Endodermal cell (in vitro differentiated cells): ENCODE measurements at regions not wholly inside any gene's neighbourhood (a gene's known extent, or its start where the extent isn't known, plus 50 kb on each side); places are given as distances from the start of the nearest gene placed in this dataset.

ENCODE experiments used
- DNase-seq: peaks from one replicate; pipeline ENCODE4 v3.0.0-alpha.2; 2017
- H3K27ac ChIP-seq: 2 replicates; pipeline ENCODE4 v1.5.1; 2013; ENCODE audit warnings: mild to moderate bottlenecking, low read depth, low read length, moderate library complexity
- H3K27me3 ChIP-seq: 2 replicates; pipeline ENCODE4 v1.6.1; 2013; ENCODE audit warnings: mild to moderate bottlenecking, low read length, moderate library complexity; ENCODE audit not compliant: insufficient read depth, control insufficient read depth, poor library complexity, severe bottlenecking
- H3K36me3 ChIP-seq: 2 replicates; pipeline ENCODE4 v1.7.0; 2013; ENCODE audit warnings: mild to moderate bottlenecking, low read length, moderate library complexity; ENCODE audit not compliant: control insufficient read depth, insufficient read depth
- H3K4me1 ChIP-seq: one replicate; pipeline ENCODE4 v1.7.0; 2013; ENCODE audit warnings: low read length; ENCODE audit not compliant: control insufficient read depth, insufficient read depth
- H3K4me3 ChIP-seq: 2 replicates; pipeline ENCODE4 v1.5.1; 2013; ENCODE audit warnings: mild to moderate bottlenecking, low read length, moderate library complexity
- H3K9ac ChIP-seq: 2 replicates; pipeline ENCODE4 v1.6.1; 2013; ENCODE audit warnings: mild to moderate bottlenecking, low read length, moderate library complexity; ENCODE audit not compliant: poor library complexity, severe bottlenecking; ENCODE audit errors: extremely low read depth
- H3K9me3 ChIP-seq: 2 replicates; pipeline ENCODE4 v1.6.1; 2013; ENCODE audit warnings: mild to moderate bottlenecking, low read length, moderate library complexity; ENCODE audit not compliant: control insufficient read depth
- H3K27ac Mint-ChIP-seq: 2 replicates; pipeline ENCODE4 v1.8.0; 2020; ENCODE audit warnings: mixed read lengths
- H3K27me3 Mint-ChIP-seq: 2 replicates; pipeline ENCODE4 v1.8.0; 2021; ENCODE audit warnings: mild to moderate bottlenecking, mixed read lengths; ENCODE audit not compliant: insufficient read depth
- H3K36me3 Mint-ChIP-seq: 2 replicates; pipeline ENCODE4 v1.8.0; 2020; ENCODE audit warnings: low read depth, mixed read lengths
- H3K4me1 Mint-ChIP-seq: 2 replicates; pipeline ENCODE4 v1.8.0; 2020; ENCODE audit warnings: mixed read lengths
- H3K4me3 Mint-ChIP-seq: 2 replicates; pipeline ENCODE4 v1.8.0; 2020; ENCODE audit warnings: mild to moderate bottlenecking, moderate library complexity, mixed read lengths
- H3K9me3 Mint-ChIP-seq: 2 replicates; pipeline ENCODE4 v1.8.0; 2020; ENCODE audit warnings: mild to moderate bottlenecking, mixed read lengths
- WGBS, 2 experiments: methylation state at CpG; one replicate each; pipeline versions ENCODE4 v1.1.5 to v1.1.7; 2013; ENCODE audit warnings: missing lambda C conversion rate in 2 of 2, mixed read lengths in 1 of 2; ENCODE audit not compliant: insufficient coverage in 1 of 2, insufficient read length in 1 of 2; 5-methylcytosine and 5-hydroxymethylcytosine counted together
- TF ChIP-seq, protein P1 (sequence below): fragments of 200-600 bp; sonication (generic); conservative IDR thresholded peaks from 2 replicates; pipeline ENCODE4 v1.5.0; 2021; ENCODE audit warnings: antibody characterized with exemption, mild to moderate bottlenecking

DNA sequence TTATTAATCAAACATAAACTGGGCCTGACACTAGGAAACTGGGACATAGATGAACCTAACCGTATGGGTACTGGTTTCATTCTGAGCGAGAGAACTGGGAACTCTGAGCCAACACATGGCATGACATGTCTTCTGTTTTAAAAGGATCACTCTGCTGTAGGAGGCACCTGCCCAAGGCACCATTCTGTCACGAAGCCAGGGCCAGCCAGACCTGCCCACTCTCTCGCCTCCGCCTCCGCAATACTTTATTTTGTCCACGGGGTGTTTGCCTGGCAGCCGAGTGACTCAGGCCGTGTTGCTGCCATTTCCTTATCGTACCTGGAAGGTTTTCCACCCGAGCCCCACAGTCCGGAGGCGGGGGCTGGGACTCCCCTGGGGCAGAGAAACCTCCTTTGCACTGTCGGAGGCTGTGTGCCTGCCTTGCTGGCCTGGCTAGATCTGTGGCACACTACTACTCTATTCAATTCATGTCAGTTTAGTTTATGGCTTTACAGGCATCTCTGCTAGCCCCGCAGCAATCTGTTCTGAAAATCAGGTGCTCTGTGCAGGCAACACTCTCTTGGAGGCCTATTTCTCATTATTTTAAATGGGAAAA lies 120.4 kb upstream of the ACKR3 start:
- Mint-ChIP-seq H3K36me3 (peaks cover 7% of the 10 kb centered on the region), H3K27me3 (no peaks in the 10 kb centered on the region), H3K4me3 (no peak overlapping the region), H3K4me1 (peaks cover 3% of the 10 kb centered on the region), H3K9me3 (no peaks in the 10 kb centered on the region), H3K27ac (no peak overlapping the region)
- WGBS, 2 experiments: 85 to 90% methylated on average over 3 to 15 of the region's 15 CpGs
- Histone ChIP-seq H3K36me3 (peaks cover 3% of the 10 kb centered on the region), H3K4me3 (no peak overlapping the region), H3K4me1 (no peaks in the 10 kb centered on the region), H3K27me3 (no peaks in the 10 kb centered on the region), H3K27ac (no peak overlapping the region), H3K9ac (no peak overlapping the region), H3K9me3 (no peaks in the 10 kb centered on the region)
- TF ChIP-seq, protein P1, sequence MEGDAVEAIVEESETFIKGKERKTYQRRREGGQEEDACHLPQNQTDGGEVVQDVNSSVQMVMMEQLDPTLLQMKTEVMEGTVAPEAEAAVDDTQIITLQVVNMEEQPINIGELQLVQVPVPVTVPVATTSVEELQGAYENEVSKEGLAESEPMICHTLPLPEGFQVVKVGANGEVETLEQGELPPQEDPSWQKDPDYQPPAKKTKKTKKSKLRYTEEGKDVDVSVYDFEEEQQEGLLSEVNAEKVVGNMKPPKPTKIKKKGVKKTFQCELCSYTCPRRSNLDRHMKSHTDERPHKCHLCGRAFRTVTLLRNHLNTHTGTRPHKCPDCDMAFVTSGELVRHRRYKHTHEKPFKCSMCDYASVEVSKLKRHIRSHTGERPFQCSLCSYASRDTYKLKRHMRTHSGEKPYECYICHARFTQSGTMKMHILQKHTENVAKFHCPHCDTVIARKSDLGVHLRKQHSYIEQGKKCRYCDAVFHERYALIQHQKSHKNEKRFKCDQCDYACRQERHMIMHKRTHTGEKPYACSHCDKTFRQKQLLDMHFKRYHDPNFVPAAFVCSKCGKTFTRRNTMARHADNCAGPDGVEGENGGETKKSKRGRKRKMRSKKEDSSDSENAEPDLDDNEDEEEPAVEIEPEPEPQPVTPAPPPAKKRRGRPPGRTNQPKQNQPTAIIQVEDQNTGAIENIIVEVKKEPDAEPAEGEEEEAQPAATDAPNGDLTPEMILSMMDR: no peak
- no peak for DNase-seq

DNA sequence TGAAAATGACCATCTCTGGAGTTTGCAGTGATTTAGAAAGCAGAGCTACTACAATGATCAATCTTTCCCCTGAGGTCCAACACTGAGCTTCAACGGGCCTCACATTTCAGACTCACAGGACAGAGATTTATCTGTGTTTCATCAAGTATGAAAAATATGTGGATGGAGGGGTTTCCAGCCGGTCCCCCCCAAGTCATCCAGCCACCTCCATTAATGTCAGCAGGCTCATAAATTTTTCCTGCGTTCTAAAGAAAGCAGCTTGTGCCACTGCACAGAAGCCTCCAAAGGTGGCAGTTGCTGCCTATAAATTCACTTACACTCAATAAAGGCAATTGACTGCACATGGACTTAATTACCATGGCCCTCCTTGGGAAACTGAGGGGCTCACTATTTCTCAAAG lies 117.4 kb upstream of the ACKR3 start:
- H3K9ac ChIP-seq: no peak overlapping the region
- no peak for DNase-seq
- TF ChIP-seq, protein P1: no peak
- no peaks in the 10 kb centered on the region for H3K4me1 ChIP-seq
- Mint-ChIP-seq H3K27me3 (no peaks in the 10 kb centered on the region), H3K27ac (no peak overlapping the region), H3K36me3 (peaks cover 7% of the 10 kb centered on the region), H3K4me3 (no peak overlapping the region), H3K9me3 (no peaks in the 10 kb centered on the region), H3K4me1 (peaks cover 3% of the 10 kb centered on the region)
- H3K27me3 ChIP-seq: no peaks in the 10 kb centered on the region
- no peak overlapping the region for H3K4me3 ChIP-seq
- 90 to 93% methylated on average over 2 to 3 of the region's 3 CpGs for WGBS, 2 experiments
- no peak overlapping the region for H3K27ac ChIP-seq
- peaks cover 5% of the 10 kb centered on the region for H3K36me3 ChIP-seq
- peaks cover 1% of the 10 kb centered on the region for H3K9me3 ChIP-seq

DNA sequence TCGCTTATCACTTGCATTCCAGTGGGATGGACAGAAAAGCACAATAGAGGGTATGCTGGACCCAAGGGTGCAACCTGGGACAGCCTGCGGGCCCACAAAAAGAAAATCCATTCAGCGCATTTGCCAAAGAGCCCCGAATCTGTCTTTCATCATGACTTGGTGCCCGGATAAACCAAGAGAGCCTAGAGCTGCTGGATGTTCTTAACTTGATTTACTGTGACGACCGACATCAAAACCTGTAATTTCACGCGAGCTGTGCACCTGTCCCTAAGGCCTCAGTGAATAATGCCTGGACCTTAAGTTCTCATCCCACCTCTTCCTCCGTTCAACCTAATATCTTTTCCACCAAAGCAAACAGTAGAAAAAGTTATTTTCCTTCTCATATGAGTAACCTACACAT lies 115.5 kb upstream of the ACKR3 start:
- no peak overlapping the region for H3K9ac ChIP-seq
- H3K27me3 ChIP-seq: no peaks in the 10 kb centered on the region
- Mint-ChIP-seq H3K36me3 (peaks cover 22% of the 10 kb centered on the region), H3K9me3 (peaks cover 8% of the 10 kb centered on the region), H3K4me1 (no peaks in the 10 kb centered on the region), H3K27me3 (no peaks in the 10 kb centered on the region), H3K27ac (no peak overlapping the region), H3K4me3 (no peak overlapping the region)
- H3K27ac ChIP-seq: no peak overlapping the region
- peaks cover 13% of the 10 kb centered on the region for H3K36me3 ChIP-seq
- peaks cover 15% of the 10 kb centered on the region for H3K9me3 ChIP-seq
- no peaks in the 10 kb centered on the region for H3K4me1 ChIP-seq
- 94 to 96% methylated on average over 10 of the region's 10 CpGs for WGBS, 2 experiments
- no peak overlapping the region for H3K4me3 ChIP-seq
- TF ChIP-seq, protein P1: no peak
- no peak for DNase-seq
